Stimulated activated CD4-positive, alpha-beta T cell treated with anti-CD3 and anti-CD28 coated beads, Interleukin-1b, Interleukin-23, amount 100 ng/mL, for 48 hours (primary cell): ENCODE measurements at regions not wholly inside any gene's neighbourhood (a gene's known extent, or its start where the extent isn't known, plus 50 kb on each side); places are given as distances from the start of the nearest gene placed in this dataset.
A peak's percentile ranks its signal among the peaks of the same experiment; 100 is the strongest.

Experiments
- DNase-seq: peaks from one replicate; pipeline ENCODE4 v3.0.0-alpha.2; 2020

GRCh38 chr9:70478963-70479641, 64.6 kb upstream of the KLF9 start:
- DNase-seq, result no peak

- DNase-seq, result no peak
Observed at GRCh38 chr9:70477907-70478480, 63.5 kb upstream of the KLF9 start.

GRCh38 chr9:70477146-70477745, 62.8 kb upstream of the KLF9 start:
- DNase-seq, result no peak

- no peak for DNase-seq
Observed at GRCh38 chr9:70475211-70475610, 60.8 kb upstream of the KLF9 start.

GRCh38 chr9:70474413-70474812, 60.0 kb upstream of the KLF9 start:
- no peak for DNase-seq

- no peak for DNase-seq
Observed at GRCh38 chr9:70472268-70473249, 58.1 kb upstream of the KLF9 start.

- DNase-seq, result no peak
Observed at GRCh38 chr9:70470050-70471015, 55.9 kb upstream of the KLF9 start.

- no peak for DNase-seq
Observed at GRCh38 chr9:70468291-70468690, 53.8 kb upstream of the KLF9 start.

GRCh38 chr9:70466976-70467561, 52.6 kb upstream of the KLF9 start:
- peak; percentile 69 for DNase-seq

- no peak for DNase-seq
Observed at GRCh38 chr9:70465904-70466303, 51.4 kb upstream of the KLF9 start.

GRCh38 chr9:70465398-70465797, 50.9 kb upstream of the KLF9 start:
- no peak for DNase-seq
